Astrocyte of the spinal cord (primary cell): ENCODE measurements at regions not wholly inside any gene's neighbourhood (a gene's known extent, or its start where the extent isn't known, plus 50 kb on each side); places are given as distances from the start of the nearest gene placed in this dataset.
A peak's percentile ranks its signal among the peaks of the same experiment; 100 is the strongest.

Experiments
- DNase-seq: peaks from one replicate; pipeline ENCODE4 v3.0.0; 2011; ENCODE audit warnings: low read depth, low spot score
- H3K4me3 ChIP-seq: 2 replicates; pipeline ENCODE4 v1.5.1; 2011; ENCODE audit warnings: low read depth, mild to moderate bottlenecking, low read length, moderate library complexity
- in situ Hi-C: cut with HindIII; loops from 2 replicates; pipeline ENCODE4 v1.10.0; 2017; ENCODE audit warnings: low sequenced_read_pairs
- TF ChIP-seq, protein P1 (sequence below): IDR thresholded peaks from 2 replicates; pipeline ENCODE4 v1.5.1; 2012; ENCODE audit warnings: low read depth, mild to moderate bottlenecking, low read length, inconsistent platforms

DNA sequence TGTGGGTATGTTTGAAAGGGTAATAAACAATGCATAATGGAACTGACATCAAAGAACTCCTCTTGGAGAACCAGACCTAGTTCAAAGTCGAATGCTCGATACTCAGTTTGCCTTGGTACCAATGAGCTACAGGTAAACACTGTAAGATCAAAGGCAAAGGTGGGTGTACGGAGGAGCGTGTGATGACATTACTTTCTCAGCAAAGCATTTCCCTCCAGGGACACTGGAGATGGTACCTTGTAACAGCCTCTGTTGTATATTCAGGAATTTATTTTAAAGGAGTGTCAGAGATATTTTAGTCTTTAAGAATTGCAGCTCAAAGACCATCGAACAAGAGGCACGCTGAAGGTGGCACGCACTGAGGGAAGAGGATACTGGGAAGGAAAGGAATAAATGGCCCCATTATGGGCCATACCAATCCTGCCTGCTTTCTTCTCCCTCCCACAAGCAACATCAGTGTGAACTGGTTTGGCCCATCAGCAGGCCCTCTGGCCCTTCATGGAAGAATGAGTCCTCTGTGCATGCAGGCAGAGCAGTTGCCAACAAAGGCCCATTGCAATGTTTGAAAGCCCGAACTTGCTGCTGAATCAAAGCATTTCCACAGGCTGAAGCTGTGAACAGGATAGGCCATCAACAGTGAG is 410.2 kb downstream of the ACTL7B start:
- no peak for DNase-seq
- H3K4me3 ChIP-seq: no peak overlapping the region
- TF ChIP-seq, protein P1, sequence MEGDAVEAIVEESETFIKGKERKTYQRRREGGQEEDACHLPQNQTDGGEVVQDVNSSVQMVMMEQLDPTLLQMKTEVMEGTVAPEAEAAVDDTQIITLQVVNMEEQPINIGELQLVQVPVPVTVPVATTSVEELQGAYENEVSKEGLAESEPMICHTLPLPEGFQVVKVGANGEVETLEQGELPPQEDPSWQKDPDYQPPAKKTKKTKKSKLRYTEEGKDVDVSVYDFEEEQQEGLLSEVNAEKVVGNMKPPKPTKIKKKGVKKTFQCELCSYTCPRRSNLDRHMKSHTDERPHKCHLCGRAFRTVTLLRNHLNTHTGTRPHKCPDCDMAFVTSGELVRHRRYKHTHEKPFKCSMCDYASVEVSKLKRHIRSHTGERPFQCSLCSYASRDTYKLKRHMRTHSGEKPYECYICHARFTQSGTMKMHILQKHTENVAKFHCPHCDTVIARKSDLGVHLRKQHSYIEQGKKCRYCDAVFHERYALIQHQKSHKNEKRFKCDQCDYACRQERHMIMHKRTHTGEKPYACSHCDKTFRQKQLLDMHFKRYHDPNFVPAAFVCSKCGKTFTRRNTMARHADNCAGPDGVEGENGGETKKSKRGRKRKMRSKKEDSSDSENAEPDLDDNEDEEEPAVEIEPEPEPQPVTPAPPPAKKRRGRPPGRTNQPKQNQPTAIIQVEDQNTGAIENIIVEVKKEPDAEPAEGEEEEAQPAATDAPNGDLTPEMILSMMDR: no peak
- in situ Hi-C loops: no loop called here

GRCh38 chr9:108444400-108445358 is 411.1 kb downstream of the ACTL7B start:
- no peak overlapping the region for H3K4me3 ChIP-seq
- TF ChIP-seq, protein P1: no peak
- in situ Hi-C loops: no loop called here
- peak; percentile 86 for DNase-seq

DNA sequence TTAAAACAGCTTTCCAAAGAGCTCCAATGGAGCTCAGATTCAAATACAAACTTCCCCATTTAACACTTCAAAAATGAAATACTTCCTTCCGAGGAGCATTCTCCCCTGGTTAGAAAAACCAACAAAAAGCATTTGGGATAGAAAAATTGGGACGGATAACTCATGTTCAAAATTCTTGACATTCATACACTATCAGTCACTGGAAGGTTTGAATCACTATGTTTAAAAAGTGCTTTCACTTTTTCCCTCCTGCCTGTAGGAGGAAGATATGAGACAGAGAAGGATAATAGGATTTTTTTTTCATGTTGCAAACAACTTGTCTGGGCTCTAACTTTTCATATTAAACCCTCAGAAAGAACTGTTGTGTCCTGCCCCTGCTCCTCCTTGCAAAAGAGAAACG is 412.0 kb downstream of the ACTL7B start:
- peak; percentile 74 for DNase-seq

GRCh38 chr9:108443019-108443633 is 412.7 kb downstream of the ACTL7B start:
- in situ Hi-C loops: no loop called here
- DNase-seq: no peak
- TF ChIP-seq, protein P1: no peak
- no peak overlapping the region for H3K4me3 ChIP-seq

More for the DNA sequence above, 412.0 kb downstream of the ACTL7B start:
- TF ChIP-seq, protein P1: no peak
- in situ Hi-C loops: no loop called here
- no peak overlapping the region for H3K4me3 ChIP-seq

- H3K4me3 ChIP-seq: no peak overlapping the region
- TF ChIP-seq, protein P1: no peak
- in situ Hi-C loops: no loop called here
- no peak for DNase-seq
These were observed 413.2 kb downstream of the ACTL7B start for GRCh38 chr9:108442627-108443018.

- no peak overlapping the region for H3K4me3 ChIP-seq
- in situ Hi-C loops: no loop called here
- no peak for DNase-seq
- TF ChIP-seq, protein P1: no peak
These were observed 414.1 kb downstream of the ACTL7B start for GRCh38 chr9:108441726-108442125.
